IMR-90 (cell line): ENCODE measurements at regions not wholly inside any gene's neighbourhood (a gene's known extent, or its start where the extent isn't known, plus 50 kb on each side); places are given as distances from the start of the nearest gene placed in this dataset.

ENCODE experiments used
- ATAC-seq: fragments of 200-7000 bp; cut with Tn5 transposase; 2 replicates; pipeline ENCODE4 v1.9.1; 2020; ENCODE audit warnings: low read depth, mild to moderate bottlenecking, moderate library complexity
- BruUV-seq: library from RNA; stranded (reverse); fragments of 400-500 nt; replicated peaks from 2 replicates; lab custom pipeline; 2021; lab: Mats Ljungman, UMichigan
- CTCF ChIA-PET: fragments of 300-600 bp; formaldehyde crosslinking; extraction: SDS; loops from one replicate; lab custom pipeline; 2021; ENCODE audit warnings: antibody characterized with exemption; lab: Yijun Ruan, JAX
- POLR2A ChIA-PET: fragments of 300-600 bp; sonication (Branson Sonifier 250); formaldehyde crosslinking; loops from one replicate; lab custom pipeline; 2022; ENCODE audit warnings: antibody characterized with exemption; ENCODE audit not compliant: unreplicated experiment; lab: Charles Lee
- DNase-seq: peaks from one replicate; pipeline ENCODE4 v3.0.0; 2013
- H2AFZ ChIP-seq: replicated peaks from 2 replicates; pipeline ENCODE3; 2013; ENCODE audit warnings: low read length, mild to moderate bottlenecking; ENCODE audit not compliant: poor library complexity
- H2AK5ac ChIP-seq: 2 replicates; pipeline ENCODE4 v1.6.1; 2013; ENCODE audit warnings: low read depth, low read length, inconsistent platforms
- H2AK9ac ChIP-seq: replicated peaks from 2 replicates; pipeline ENCODE3; 2013; ENCODE audit warnings: mild to moderate bottlenecking, low read depth, low read length, moderate library complexity; ENCODE audit not compliant: poor library complexity
- H2BK120ac ChIP-seq: 2 replicates; pipeline ENCODE4 v1.6.1; 2013; ENCODE audit warnings: low read depth, low read length, inconsistent platforms
- H2BK15ac ChIP-seq: 3 replicates; pipeline ENCODE4 v1.6.1; 2013; ENCODE audit warnings: low read depth, low read length, inconsistent platforms
- H2BK20ac ChIP-seq: 2 replicates; pipeline ENCODE4 v1.6.1; 2013; ENCODE audit warnings: low read depth, mild to moderate bottlenecking, inconsistent platforms, low read length, moderate library complexity
- H2BK5ac ChIP-seq: 2 replicates; pipeline ENCODE4 v1.6.1; 2013; ENCODE audit warnings: mild to moderate bottlenecking, low read depth, low read length, inconsistent platforms; ENCODE audit not compliant: poor library complexity, severe bottlenecking
- H3K14ac ChIP-seq: replicated peaks from 2 replicates; pipeline ENCODE4 v1.6.1; 2013; ENCODE audit warnings: low read depth, low read length, inconsistent platforms
- H3K18ac ChIP-seq: 2 replicates; pipeline ENCODE4 v1.6.1; 2013; ENCODE audit warnings: low read depth, low read length, control low read depth
- H3K23ac ChIP-seq: 2 replicates; pipeline ENCODE4 v1.6.1; 2013; ENCODE audit warnings: low read depth, low read length, inconsistent platforms
- H3K27ac ChIP-seq: 2 replicates; pipeline ENCODE4 v1.5.1; 2013; ENCODE audit warnings: mild to moderate bottlenecking, control low read depth, low read length; ENCODE audit not compliant: insufficient read depth
- H3K27me3 ChIP-seq: 2 replicates; pipeline ENCODE4 v1.6.1; 2013; ENCODE audit warnings: low read length; ENCODE audit not compliant: control insufficient read depth, insufficient read depth
- H3K36me3 ChIP-seq: 2 replicates; pipeline ENCODE4 v1.6.1; 2013; ENCODE audit warnings: low read length, mixed read lengths; ENCODE audit not compliant: control insufficient read depth, insufficient read depth
- H3K4ac ChIP-seq: 2 replicates; pipeline ENCODE4 v1.6.1; 2013; ENCODE audit warnings: low read depth, low read length, inconsistent platforms
- H3K4me1 ChIP-seq: 2 replicates; pipeline ENCODE4 v1.6.1; 2013; ENCODE audit warnings: low read length, mixed read lengths; ENCODE audit not compliant: control insufficient read depth, insufficient read depth
- H3K4me2 ChIP-seq: 2 replicates; pipeline ENCODE4 v1.6.1; 2013; ENCODE audit warnings: low read depth, mild to moderate bottlenecking, control low read depth, low read length, moderate library complexity
- H3K4me3 ChIP-seq: 2 replicates; pipeline ENCODE4 v1.5.1; 2013; ENCODE audit warnings: low read depth, mild to moderate bottlenecking, control low read depth, low read length, moderate library complexity; ENCODE audit not compliant: insufficient read depth
- H3K56ac ChIP-seq: 2 replicates; pipeline ENCODE4 v1.6.1; 2013; ENCODE audit warnings: low read length, inconsistent platforms; ENCODE audit not compliant: insufficient read depth; ENCODE audit errors: extremely low read depth
- H3K79me1 ChIP-seq, 2 experiments: 2 replicates each; pipeline ENCODE4 v1.6.1; 2013; ENCODE audit warnings: low read length in 2 of 2, inconsistent platforms in 1 of 2, low read depth in 1 of 2
- H3K9ac ChIP-seq: 2 replicates; pipeline ENCODE4 v1.6.1; 2013; ENCODE audit warnings: low read depth, low read length, control low read depth
- H3K9me1 ChIP-seq: 2 replicates; pipeline ENCODE4 v1.6.1; 2013; ENCODE audit warnings: low read length, inconsistent platforms; ENCODE audit not compliant: insufficient read depth
- H3K9me3 ChIP-seq: 2 replicates; pipeline ENCODE4 v1.6.1; 2013; ENCODE audit warnings: low read length; ENCODE audit not compliant: control insufficient read depth, insufficient read depth
- H4K20me1 ChIP-seq: 2 replicates; pipeline ENCODE4 v1.6.1; 2013; ENCODE audit warnings: low read length, inconsistent platforms; ENCODE audit not compliant: insufficient read depth
- H4K5ac ChIP-seq: 2 replicates; pipeline ENCODE4 v1.6.1; 2013; ENCODE audit warnings: mild to moderate bottlenecking, low read depth, low read length, control low read depth
- H4K8ac ChIP-seq, 2 experiments: 2 replicates each; pipeline ENCODE4 v1.6.1; 2013; ENCODE audit warnings: low read depth in 2 of 2, low read length in 2 of 2, control low read depth in 1 of 2, inconsistent platforms in 1 of 2
- H4K91ac ChIP-seq: 2 replicates; pipeline ENCODE4 v1.6.1; 2013; ENCODE audit warnings: low read depth, low read length, inconsistent platforms; ENCODE audit not compliant: insufficient read depth
- NFE2L2 ChIP-seq: fragments of 150-350 bp; IDR thresholded peaks from 2 replicates; pipeline ENCODE4 v1.6.1; 2016; ENCODE audit warnings: low read depth, mild to moderate bottlenecking, low read length
- WGBS, 2 experiments: methylation state at CpG; one replicate each; pipeline versions ENCODE4 v1.1.5 to v1.1.7; 2013; ENCODE audit warnings: missing lambda C conversion rate in 2 of 2; ENCODE audit not compliant: insufficient read length in 1 of 2; ENCODE audit errors: extremely low coverage in 2 of 2; 5-methylcytosine and 5-hydroxymethylcytosine counted together
- dilution Hi-C: fragments of 300-500 bp; cut with HindIII; formaldehyde crosslinking; loops from one replicate; pipeline ENCODE4 v1.14.3; 2018; ENCODE audit warnings: low sequenced_read_pairs; ENCODE audit not compliant: unreplicated experiment
- in situ Hi-C: fragments of 300-500 bp; cut with MboI; formaldehyde crosslinking; loops from 3 replicates; pipeline ENCODE4 v1.14.3; 2019; ENCODE audit warnings: low sequenced_read_pairs, inconsistent platforms, mixed read lengths
- intact Hi-C: fragments of 100-400 bp; cut with micrococcal nuclease; formaldehyde crosslinking; loops from 2 replicates; pipeline ENCODE4 v1.10.0; 2022
- TF ChIP-seq, protein P1 (sequence below): fragments of 150-350 bp; IDR thresholded peaks from 2 replicates; pipeline ENCODE4 v1.6.1; 2016; ENCODE audit warnings: low read depth, mild to moderate bottlenecking, low read length, moderate library complexity, borderline replicate concordance

DNA sequence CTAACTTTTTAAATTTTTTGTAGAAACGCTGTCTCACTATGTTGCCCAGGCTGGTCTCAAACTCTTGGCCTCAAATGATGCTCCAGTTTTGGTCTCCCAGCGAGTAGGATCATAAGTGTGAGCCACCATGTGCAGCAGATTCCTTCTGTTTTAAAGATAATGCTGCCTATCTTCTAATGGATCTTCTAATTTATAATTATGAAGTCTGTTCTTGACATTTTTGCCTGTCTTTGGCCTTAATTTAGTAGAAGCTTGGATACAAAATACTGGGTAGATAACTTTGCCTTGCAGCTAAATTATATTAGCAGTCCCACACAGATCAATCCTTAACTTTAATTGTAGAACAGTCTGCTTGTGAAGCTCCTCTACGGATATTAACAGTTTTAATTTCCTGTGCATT lies 566.6 kb upstream of the CDH8 start:
- dilution Hi-C loops = no loop called here
- H2AK9ac ChIP-seq = no peak overlapping the region

More for the DNA sequence above, 566.6 kb upstream of the CDH8 start:
- Histone ChIP-seq H3K4ac (no peak overlapping the region), H4K20me1 (no peaks in the 10 kb centered on the region), H3K14ac (no peak overlapping the region), H3K36me3 (no peaks in the 10 kb centered on the region), H4K8ac (no peak overlapping the region), H3K4me1 (no peaks in the 10 kb centered on the region), H3K27me3 (no peaks in the 10 kb centered on the region), H2AK5ac (no peak overlapping the region), H4K5ac (no peak overlapping the region), H3K27ac (no peak overlapping the region), H3K4me2 (no peak overlapping the region), H3K9ac (no peak overlapping the region), H3K79me1 (no peaks in the 10 kb centered on the region), H3K23ac (no peak overlapping the region), H3K9me3 (peaks cover 8% of the 10 kb centered on the region), H2BK15ac (no peak overlapping the region), H3K18ac (no peak overlapping the region), H2BK5ac (no peak overlapping the region), H3K4me3 (no peak overlapping the region), H4K91ac (no peak overlapping the region), H3K56ac (no peak overlapping the region), H2BK120ac (no peak overlapping the region), H3K9me1 (no peaks in the 10 kb centered on the region), H2BK20ac (no peak overlapping the region), H2AFZ (no peak overlapping the region)
- in situ Hi-C loops = no loop called here
- WGBS, 2 experiments = 33% methylated on average over 1 of the region's 3 CpGs; no CpG with 5 or more reads in 1 of the 2 experiments
- intact Hi-C loops = no loop called here
- ATAC-seq (no peak), DNase-seq (no peak)
- no TSS peak for BruUV-seq
- ChIA-PET POLR2A (no interaction called here), CTCF (no interaction called here)
- no peak for TF ChIP-seq NFE2L2
- TF ChIP-seq, protein P1, sequence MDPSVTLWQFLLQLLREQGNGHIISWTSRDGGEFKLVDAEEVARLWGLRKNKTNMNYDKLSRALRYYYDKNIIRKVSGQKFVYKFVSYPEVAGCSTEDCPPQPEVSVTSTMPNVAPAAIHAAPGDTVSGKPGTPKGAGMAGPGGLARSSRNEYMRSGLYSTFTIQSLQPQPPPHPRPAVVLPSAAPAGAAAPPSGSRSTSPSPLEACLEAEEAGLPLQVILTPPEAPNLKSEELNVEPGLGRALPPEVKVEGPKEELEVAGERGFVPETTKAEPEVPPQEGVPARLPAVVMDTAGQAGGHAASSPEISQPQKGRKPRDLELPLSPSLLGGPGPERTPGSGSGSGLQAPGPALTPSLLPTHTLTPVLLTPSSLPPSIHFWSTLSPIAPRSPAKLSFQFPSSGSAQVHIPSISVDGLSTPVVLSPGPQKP = no peak
